GM10248 (cell line): ENCODE measurements at regions not wholly inside any gene's neighbourhood (a gene's known extent, or its start where the extent isn't known, plus 50 kb on each side); places are given as distances from the start of the nearest gene placed in this dataset.

Experiments used
- CTCF ChIA-PET: fragments of 300-600 bp; sonication (Branson Sonifier 250); formaldehyde crosslinking; extraction: SDS; loops from one replicate; lab custom pipeline; 2021; ENCODE audit warnings: antibody characterized with exemption; lab: Yijun Ruan, JAX
- POLR2A ChIA-PET: fragments of 350-650 bp; sonication (Branson Sonifier 250); formaldehyde crosslinking; extraction: SDS; loops from one replicate; lab custom pipeline; 2020; ENCODE audit warnings: antibody characterized with exemption; lab: Yijun Ruan, JAX
- DNase-seq: peaks from one replicate; pipeline ENCODE4 v3.0.0; 2012; ENCODE audit errors: extremely low spot score
- TF ChIP-seq, protein P1 (sequence below): IDR thresholded peaks from 2 replicates; pipeline ENCODE4 v1.5.1; 2012; ENCODE audit warnings: mild to moderate bottlenecking, low read depth; ENCODE audit errors: extremely low read depth, missing control alignments, control extremely low read depth

DNA sequence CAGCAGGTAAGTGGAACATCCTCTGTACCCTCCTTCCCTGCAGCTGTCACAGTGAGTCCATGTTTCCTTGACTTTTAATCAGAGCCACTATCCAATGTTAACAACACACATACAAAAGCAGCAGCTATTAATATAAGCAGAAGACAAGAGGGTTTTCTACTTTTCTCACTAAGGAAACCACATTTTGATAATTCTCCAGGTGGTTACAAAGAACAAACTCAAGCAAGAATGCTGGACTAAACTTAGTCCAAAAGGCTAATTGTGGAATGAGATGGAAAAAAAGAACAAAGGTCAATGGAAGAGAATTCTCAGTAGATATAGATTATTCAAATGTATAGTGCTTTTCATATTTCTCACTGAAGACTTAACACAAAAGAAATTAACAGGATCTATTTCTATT is 176.9 kb upstream of the SLC39A10 start:
- TF ChIP-seq, protein P1, sequence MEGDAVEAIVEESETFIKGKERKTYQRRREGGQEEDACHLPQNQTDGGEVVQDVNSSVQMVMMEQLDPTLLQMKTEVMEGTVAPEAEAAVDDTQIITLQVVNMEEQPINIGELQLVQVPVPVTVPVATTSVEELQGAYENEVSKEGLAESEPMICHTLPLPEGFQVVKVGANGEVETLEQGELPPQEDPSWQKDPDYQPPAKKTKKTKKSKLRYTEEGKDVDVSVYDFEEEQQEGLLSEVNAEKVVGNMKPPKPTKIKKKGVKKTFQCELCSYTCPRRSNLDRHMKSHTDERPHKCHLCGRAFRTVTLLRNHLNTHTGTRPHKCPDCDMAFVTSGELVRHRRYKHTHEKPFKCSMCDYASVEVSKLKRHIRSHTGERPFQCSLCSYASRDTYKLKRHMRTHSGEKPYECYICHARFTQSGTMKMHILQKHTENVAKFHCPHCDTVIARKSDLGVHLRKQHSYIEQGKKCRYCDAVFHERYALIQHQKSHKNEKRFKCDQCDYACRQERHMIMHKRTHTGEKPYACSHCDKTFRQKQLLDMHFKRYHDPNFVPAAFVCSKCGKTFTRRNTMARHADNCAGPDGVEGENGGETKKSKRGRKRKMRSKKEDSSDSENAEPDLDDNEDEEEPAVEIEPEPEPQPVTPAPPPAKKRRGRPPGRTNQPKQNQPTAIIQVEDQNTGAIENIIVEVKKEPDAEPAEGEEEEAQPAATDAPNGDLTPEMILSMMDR: no peak
- DNase-seq: no peak
- CTCF ChIA-PET: no interaction called here
- POLR2A ChIA-PET: no interaction called here

GRCh38 chr2:195479407-195479806 is 177.6 kb upstream of the SLC39A10 start:
- no peak for DNase-seq
- CTCF ChIA-PET: no interaction called here

GRCh38 chr2:195477996-195478382 is 179.0 kb upstream of the SLC39A10 start:
- ChIA-PET POLR2A (no interaction called here), CTCF (no interaction called here)

More at GRCh38 chr2:195479407-195479806, 177.6 kb upstream of the SLC39A10 start:
- POLR2A ChIA-PET: no interaction called here
- TF ChIP-seq, protein P1: no peak

GRCh38 chr2:195477248-195477995 is 179.6 kb upstream of the SLC39A10 start:
- TF ChIP-seq, protein P1: no peak
- no peak for DNase-seq
- CTCF ChIA-PET: interaction anchor here (1.1 kb wide), 1 partner anchor 10 kb away, joined by 3 read pairs; no protein-coding TSS in a partner anchor
- POLR2A ChIA-PET: no interaction called here

More at GRCh38 chr2:195477996-195478382, 179.0 kb upstream of the SLC39A10 start:
- no peak for DNase-seq
- TF ChIP-seq, protein P1: no peak

- no peak for DNase-seq
- ChIA-PET CTCF (interaction anchor here (0.7 to 1.5 kb wide), 4 partner anchors 24 to 509 kb away, joined by 3 to 6 read pairs (median 3); no protein-coding TSS in a partner anchor), POLR2A (no interaction called here)
- TF ChIP-seq, protein P1: no peak
These were observed 181.7 kb upstream of the SLC39A10 start for GRCh38 chr2:195475336-195475735.

GRCh38 chr2:195473862-195474261 is 183.2 kb upstream of the SLC39A10 start:
- POLR2A ChIA-PET: no interaction called here
- TF ChIP-seq, protein P1: no peak
- CTCF ChIA-PET: interaction anchor here (1.4 kb wide), 1 partner anchor 8 kb away, joined by 3 read pairs; no protein-coding TSS in a partner anchor
- DNase-seq: no peak
